ENCODE measurements at regions not wholly inside any gene's neighbourhood (a gene's known extent, or its start where the extent isn't known, plus 50 kb on each side); places are given as distances from the start of the nearest gene placed in this dataset.
"Not testable (repeated sequence)": the region's sequence is repeated elsewhere in the genome, so short reads cannot be mapped to it uniquely, and the experiment has no call there.

DNA sequence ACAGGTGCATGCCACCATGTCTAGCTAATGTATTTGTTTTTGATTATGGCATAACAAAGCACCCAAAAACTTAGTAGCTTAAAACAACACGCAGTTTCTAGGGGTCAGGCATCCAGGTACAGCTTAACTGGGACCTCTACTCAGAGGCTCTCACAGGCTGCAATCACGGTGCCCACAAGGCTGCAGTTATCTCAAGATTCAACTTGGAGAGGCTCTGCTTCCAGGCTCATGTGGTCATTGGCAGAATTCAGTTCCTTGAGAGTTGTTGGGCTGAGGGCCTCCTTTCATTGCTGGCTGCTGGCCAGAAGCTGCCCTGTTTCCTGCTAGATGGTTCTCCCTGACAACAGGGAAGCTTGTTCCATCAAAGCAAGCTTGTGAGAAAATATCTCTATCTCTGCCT lies 348.1 kb downstream of the NPIPA7 start:
- H3K27me3 ChIP-seq (ENCODE audit: control insufficient read depth in 1 of 2, insufficient read depth in 1 of 2, low read length in 2 of 2); H3K14ac ChIP-seq (ENCODE audit: low read length in 2 of 2); H3K18ac ChIP-seq (ENCODE audit: low read depth in 1 of 2, low read length in 2 of 2); H3K27ac ChIP-seq (ENCODE audit: low read length, poor library complexity, severe bottlenecking); H3K4me1 ChIP-seq (ENCODE audit: control insufficient read depth, insufficient read depth, low read depth, low read length); H4K8ac ChIP-seq (ENCODE audit: low read length); H3K23ac ChIP-seq (ENCODE audit: low read length in 2 of 2); H3K4ac ChIP-seq (ENCODE audit: low read depth in 1 of 2, low read length in 2 of 2); H2BK120ac ChIP-seq (ENCODE audit: low read depth, low read length); H2AK5ac ChIP-seq (ENCODE audit: low read length, severe bottlenecking); H4K91ac ChIP-seq (ENCODE audit: low read length); H3K4me2 ChIP-seq (ENCODE audit: low read length, poor library complexity, severe bottlenecking); H2BK5ac ChIP-seq (ENCODE audit: low read depth, low read length, poor library complexity, severe bottlenecking); H3K4me3 ChIP-seq (ENCODE audit: insufficient read depth in 1 of 2, low read depth in 1 of 2, low read length in 2 of 2); H3K9me3 ChIP-seq (ENCODE audit: control insufficient read depth, low read length); DNase-seq; H2BK12ac ChIP-seq (ENCODE audit: low read length in 2 of 2); H3K79me1 ChIP-seq (replicated peaks; ENCODE audit: low read length, poor library complexity, severe bottlenecking); H2AFZ ChIP-seq (ENCODE audit: low read depth, low read length); H3K9ac ChIP-seq (ENCODE audit: low read length); H2BK15ac ChIP-seq (ENCODE audit: low read depth, poor library complexity, severe bottlenecking); H3K36me3 ChIP-seq (ENCODE audit: control insufficient read depth in 1 of 2, insufficient read depth in 2 of 2, low read depth in 1 of 2, low read length in 2 of 2): not testable (repeated sequence)
- no CpG with 5 or more reads among the region's 2 CpGs for WGBS

DNA sequence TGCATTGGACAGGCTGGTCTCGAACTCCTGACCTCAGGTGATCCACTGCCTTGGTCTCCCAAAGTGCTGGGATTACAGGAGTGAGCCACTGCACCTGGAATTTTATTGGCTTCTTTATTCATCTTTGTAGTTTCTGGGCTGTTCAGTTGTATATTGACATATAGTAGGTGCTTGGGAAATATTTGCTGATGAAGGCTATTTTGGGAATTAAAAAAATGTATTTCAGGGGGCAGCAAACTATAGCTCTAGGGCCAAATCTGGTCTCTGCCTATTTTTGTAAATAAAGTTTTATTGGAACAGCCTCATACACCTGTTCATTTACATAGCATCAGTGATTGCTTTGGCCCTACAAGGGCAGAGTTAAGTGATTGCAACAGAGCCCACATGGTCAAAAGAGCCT lies 363.6 kb downstream of the NPIPA7 start:
- not testable (repeated sequence) for H3K4me2 ChIP-seq (ENCODE audit: low read length, poor library complexity, severe bottlenecking); H3K18ac ChIP-seq (ENCODE audit: low read depth in 1 of 2, low read length in 2 of 2); H3K27ac ChIP-seq (ENCODE audit: low read length, poor library complexity, severe bottlenecking); H2AK5ac ChIP-seq (ENCODE audit: low read length, severe bottlenecking); H3K4me3 ChIP-seq (ENCODE audit: insufficient read depth in 1 of 2, low read depth in 1 of 2, low read length in 2 of 2); H3K4ac ChIP-seq (ENCODE audit: low read depth in 1 of 2, low read length in 2 of 2); H3K23ac ChIP-seq (ENCODE audit: low read length in 2 of 2); H3K9me3 ChIP-seq (ENCODE audit: control insufficient read depth, low read length); H3K4me1 ChIP-seq (ENCODE audit: control insufficient read depth, insufficient read depth, low read depth, low read length); H4K8ac ChIP-seq (ENCODE audit: low read length); H2BK120ac ChIP-seq (ENCODE audit: low read depth, low read length); H3K9ac ChIP-seq (ENCODE audit: low read length); H4K91ac ChIP-seq (ENCODE audit: low read length); H2BK15ac ChIP-seq (ENCODE audit: low read depth, poor library complexity, severe bottlenecking); H2AFZ ChIP-seq (ENCODE audit: low read depth, low read length); H2BK5ac ChIP-seq (ENCODE audit: low read depth, low read length, poor library complexity, severe bottlenecking); DNase-seq; H3K36me3 ChIP-seq (ENCODE audit: control insufficient read depth in 1 of 2, insufficient read depth in 2 of 2, low read depth in 1 of 2, low read length in 2 of 2); H2BK12ac ChIP-seq (ENCODE audit: low read length in 2 of 2); H3K27me3 ChIP-seq (ENCODE audit: control insufficient read depth in 1 of 2, insufficient read depth in 1 of 2, low read length in 2 of 2); H3K79me1 ChIP-seq (replicated peaks; ENCODE audit: low read length, poor library complexity, severe bottlenecking); H3K14ac ChIP-seq (ENCODE audit: low read length in 2 of 2)
- WGBS: no CpG with 5 or more reads among the region's 1 CpG

DNA sequence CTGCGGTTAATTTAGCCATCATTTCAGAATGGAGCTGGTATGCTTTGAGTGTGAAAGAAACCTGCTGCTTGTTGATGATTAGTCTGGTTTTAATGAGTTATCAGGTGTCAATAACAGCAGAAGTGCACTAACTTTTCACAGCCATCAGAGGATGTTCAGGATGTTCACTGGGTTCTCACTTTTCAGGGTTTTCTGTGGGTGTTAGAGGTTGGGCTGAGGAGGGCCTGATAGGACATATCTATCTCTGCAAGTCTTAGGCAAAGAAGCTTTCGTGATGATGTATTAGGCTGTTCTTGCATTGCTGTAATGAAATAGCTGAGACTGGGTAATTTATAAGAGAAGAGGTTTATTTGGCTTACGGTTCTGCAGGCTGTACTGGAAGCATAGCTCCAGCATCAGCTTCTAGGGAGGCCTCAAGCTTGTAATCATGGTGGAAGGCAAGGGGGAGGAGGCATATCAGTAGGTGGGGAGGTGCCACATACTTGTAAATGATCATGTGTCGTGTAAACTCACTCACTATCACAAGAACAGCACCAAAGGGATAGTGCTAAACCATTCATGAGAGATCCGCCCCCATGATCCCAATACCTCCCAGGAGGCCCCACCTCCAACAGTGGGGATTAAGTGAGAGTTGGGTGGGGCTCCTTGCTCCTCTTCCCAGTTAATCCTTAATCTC lies 376.2 kb downstream of the NPIPA7 start:
- H3K14ac ChIP-seq (ENCODE audit: low read length in 2 of 2); H3K27ac ChIP-seq (ENCODE audit: low read length, poor library complexity, severe bottlenecking); H3K27me3 ChIP-seq (ENCODE audit: control insufficient read depth in 1 of 2, insufficient read depth in 1 of 2, low read length in 2 of 2); H3K4me3 ChIP-seq (ENCODE audit: insufficient read depth in 1 of 2, low read depth in 1 of 2, low read length in 2 of 2); H3K79me1 ChIP-seq (replicated peaks; ENCODE audit: low read length, poor library complexity, severe bottlenecking); H2BK12ac ChIP-seq (ENCODE audit: low read length in 2 of 2); H3K9ac ChIP-seq (ENCODE audit: low read length); H2BK15ac ChIP-seq (ENCODE audit: low read depth, poor library complexity, severe bottlenecking); H2BK120ac ChIP-seq (ENCODE audit: low read depth, low read length); DNase-seq; H4K91ac ChIP-seq (ENCODE audit: low read length); H3K36me3 ChIP-seq (ENCODE audit: control insufficient read depth in 1 of 2, insufficient read depth in 2 of 2, low read depth in 1 of 2, low read length in 2 of 2); H3K4me2 ChIP-seq (ENCODE audit: low read length, poor library complexity, severe bottlenecking); H3K23ac ChIP-seq (ENCODE audit: low read length in 2 of 2); H3K18ac ChIP-seq (ENCODE audit: low read depth in 1 of 2, low read length in 2 of 2); H2AFZ ChIP-seq (ENCODE audit: low read depth, low read length); H3K4me1 ChIP-seq (ENCODE audit: control insufficient read depth, insufficient read depth, low read depth, low read length); H4K8ac ChIP-seq (ENCODE audit: low read length); H2AK5ac ChIP-seq (ENCODE audit: low read length, severe bottlenecking); H3K4ac ChIP-seq (ENCODE audit: low read depth in 1 of 2, low read length in 2 of 2); H3K9me3 ChIP-seq (ENCODE audit: control insufficient read depth, low read length); H2BK5ac ChIP-seq (ENCODE audit: low read depth, low read length, poor library complexity, severe bottlenecking): not testable (repeated sequence)
- WGBS: no CpG with 5 or more reads among the region's 5 CpGs

DNA sequence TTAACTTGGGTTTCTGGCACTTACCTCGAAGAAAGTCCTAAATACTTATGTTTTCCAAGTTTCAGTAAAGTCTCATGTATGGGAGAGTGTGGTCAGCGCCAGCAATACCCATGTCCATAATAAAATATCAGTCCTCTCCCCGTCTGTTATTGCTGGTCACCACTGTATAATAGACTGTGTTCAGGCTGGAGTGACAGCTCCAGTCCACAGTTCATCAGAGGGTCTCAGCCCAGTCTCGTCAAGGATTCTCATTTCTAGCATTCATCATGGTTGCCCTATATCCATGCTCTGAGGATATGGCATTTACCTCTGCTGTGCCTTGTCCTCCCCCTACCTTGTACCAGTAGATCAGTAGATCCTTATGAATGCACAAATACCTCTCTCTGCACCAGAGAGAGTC lies 384.5 kb downstream of the NPIPA7 start:
- no peak overlapping the region for H3K14ac ChIP-seq (ENCODE audit: low read length in 2 of 2)
- H2BK12ac ChIP-seq (ENCODE audit: low read length in 2 of 2): no peak overlapping the region
- no peak for DNase-seq
- H2BK5ac ChIP-seq (ENCODE audit: low read depth, low read length, poor library complexity, severe bottlenecking): no peak overlapping the region
- no peak overlapping the region for H3K18ac ChIP-seq (ENCODE audit: low read depth in 1 of 2, low read length in 2 of 2)
- no peak overlapping the region for H4K91ac ChIP-seq (ENCODE audit: low read length)
- H3K9ac ChIP-seq (ENCODE audit: low read length): no peak overlapping the region
- H3K27me3 ChIP-seq (ENCODE audit: control insufficient read depth in 1 of 2, insufficient read depth in 1 of 2, low read length in 2 of 2): no peaks in the 10 kb centered on the region
- no peak overlapping the region for H3K23ac ChIP-seq (ENCODE audit: low read length in 2 of 2)
- H2AFZ ChIP-seq (ENCODE audit: low read depth, low read length): no peak overlapping the region
- H3K4me1 ChIP-seq (ENCODE audit: control insufficient read depth, insufficient read depth, low read depth, low read length): no peaks in the 10 kb centered on the region
- no peak overlapping the region for H2BK120ac ChIP-seq (ENCODE audit: low read depth, low read length)
- H3K79me1 ChIP-seq (replicated peaks; ENCODE audit: low read length, poor library complexity, severe bottlenecking): no peaks in the 10 kb centered on the region
- no peak overlapping the region for H3K4me3 ChIP-seq (ENCODE audit: insufficient read depth in 1 of 2, low read depth in 1 of 2, low read length in 2 of 2)
- H4K8ac ChIP-seq (ENCODE audit: low read length): no peak overlapping the region
- no peak overlapping the region for H2BK15ac ChIP-seq (ENCODE audit: low read depth, poor library complexity, severe bottlenecking)
- H3K36me3 ChIP-seq (ENCODE audit: control insufficient read depth in 1 of 2, insufficient read depth in 2 of 2, low read depth in 1 of 2, low read length in 2 of 2): no peaks in the 10 kb centered on the region
- 67% methylated on average over 3 of the region's 4 CpGs for WGBS
- no peak overlapping the region for H3K4me2 ChIP-seq (ENCODE audit: low read length, poor library complexity, severe bottlenecking)
- H3K4ac ChIP-seq (ENCODE audit: low read depth in 1 of 2, low read length in 2 of 2): no peak overlapping the region
- H3K9me3 ChIP-seq (ENCODE audit: control insufficient read depth, low read length): no peaks in the 10 kb centered on the region
- no peak overlapping the region for H3K27ac ChIP-seq (ENCODE audit: low read length, poor library complexity, severe bottlenecking)
- no peak overlapping the region for H2AK5ac ChIP-seq (ENCODE audit: low read length, severe bottlenecking)
